Stimulated activated CD4-positive, alpha-beta T cell treated with anti-CD3 and anti-CD28 coated beads, Interleukin-4, amount 100 ng/mL, for 48 hours (primary cell): ENCODE measurements at regions not wholly inside any gene's neighbourhood (a gene's known extent, or its start where the extent isn't known, plus 50 kb on each side); places are given as distances from the start of the nearest gene placed in this dataset.

ENCODE experiments used
- DNase-seq, 2 donors: peaks; one replicate each; pipeline ENCODE4 v3.0.0-alpha.2; 2020; ENCODE audit warnings: low read depth in 2 of 2

- DNase-seq: no peak
These were observed 72.3 kb upstream of the RFC3 start for GRCh38 chr13:33745370-33746324.

- DNase-seq: no peak
These were observed 71.1 kb upstream of the RFC3 start for GRCh38 chr13:33746867-33747266.

GRCh38 chr13:33751151-33751550 is 66.8 kb upstream of the RFC3 start:
- no peak for DNase-seq

GRCh38 chr13:33752094-33752493 is 65.9 kb upstream of the RFC3 start:
- no peak for DNase-seq

- DNase-seq: no peak
These were observed 65.4 kb upstream of the RFC3 start for GRCh38 chr13:33752597-33752996.

GRCh38 chr13:33756929-33757328 is 61.0 kb upstream of the RFC3 start:
- no peak for DNase-seq

GRCh38 chr13:33757713-33758112 is 60.2 kb upstream of the RFC3 start:
- no peak for DNase-seq

- no peak for DNase-seq
These were observed 59.8 kb upstream of the RFC3 start for GRCh38 chr13:33758113-33758512.

- DNase-seq: no peak
These were observed 56.2 kb upstream of the RFC3 start for GRCh38 chr13:33761740-33762139.

- DNase-seq: no peak
These were observed 54.9 kb upstream of the RFC3 start for GRCh38 chr13:33763021-33763420.

GRCh38 chr13:33764716-33765115 is 53.2 kb upstream of the RFC3 start:
- DNase-seq: no peak

GRCh38 chr13:33766329-33767123 is 51.4 kb upstream of the RFC3 start:
- no peak for DNase-seq

- DNase-seq: no peak
These were observed 50.8 kb upstream of the RFC3 start for GRCh38 chr13:33767140-33767539.
